ENCODE measurements at regions not wholly inside any gene's neighbourhood (a gene's known extent, or its start where the extent isn't known, plus 50 kb on each side); places are given as distances from the start of the nearest gene placed in this dataset.

DNA sequence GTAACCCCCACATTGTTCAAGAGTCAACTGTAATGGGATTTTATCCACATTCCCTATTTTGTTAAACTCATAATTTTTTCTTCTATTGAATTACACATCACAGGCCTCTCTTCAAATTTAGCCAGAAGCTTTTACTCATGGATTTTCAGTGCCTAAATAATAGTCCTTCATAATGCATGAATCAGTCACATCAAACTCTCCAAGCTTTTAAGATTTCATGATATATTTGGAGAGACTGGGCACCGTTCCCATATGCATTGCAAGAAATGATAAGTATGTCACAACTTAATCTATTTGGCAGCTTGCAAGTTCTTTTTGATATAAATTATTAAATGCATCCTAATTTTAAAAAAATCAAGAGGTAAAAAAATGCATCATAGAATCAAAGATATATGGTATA, 465.9 kb downstream of the DMAC1 start:
- TF ChIP-seq GATA2 (IDR thresholded peaks at IDR 0.05; ENCODE audit: low read depth, low read length): no peak
- no peak for TF ChIP-seq GATA3 (IDR thresholded peaks at IDR 0.05; ENCODE audit: low read depth, low read length)

All from SH-SY5Y (cell line).